ENCODE measurements at regions not wholly inside any gene's neighbourhood (a gene's known extent, or its start where the extent isn't known, plus 50 kb on each side); places are given as distances from the start of the nearest gene placed in this dataset.

DNA sequence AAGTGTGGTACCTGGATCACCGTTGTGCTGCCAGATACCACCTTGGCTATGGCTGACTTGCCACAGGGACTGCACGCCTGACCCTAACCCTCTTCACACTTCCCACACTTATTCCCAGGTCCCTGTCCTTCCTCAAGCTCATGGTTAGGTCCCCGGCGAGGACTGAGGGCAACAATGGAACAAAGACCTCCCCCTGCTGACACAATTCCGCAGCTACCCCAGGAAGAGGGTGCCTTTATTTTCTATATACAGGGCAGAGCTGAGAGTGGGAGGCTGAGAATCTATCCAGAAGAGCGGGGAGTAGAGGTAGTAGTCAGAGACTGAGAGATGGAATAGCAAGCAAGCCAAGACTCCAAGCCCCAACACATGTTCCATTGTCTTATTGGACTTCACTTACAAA is 118.1 kb upstream of the SEM1 start:
- TF ChIP-seq EP300 (IDR thresholded peaks at IDR 0.05) (no peak), POLR2A (IDR thresholded peaks at IDR 0.05; ENCODE audit: low read depth) (no peak), POLR2AphosphoS5 (IDR thresholded peaks at IDR 0.05) (no peak)
- TF ChIP-seq, protein P1, sequence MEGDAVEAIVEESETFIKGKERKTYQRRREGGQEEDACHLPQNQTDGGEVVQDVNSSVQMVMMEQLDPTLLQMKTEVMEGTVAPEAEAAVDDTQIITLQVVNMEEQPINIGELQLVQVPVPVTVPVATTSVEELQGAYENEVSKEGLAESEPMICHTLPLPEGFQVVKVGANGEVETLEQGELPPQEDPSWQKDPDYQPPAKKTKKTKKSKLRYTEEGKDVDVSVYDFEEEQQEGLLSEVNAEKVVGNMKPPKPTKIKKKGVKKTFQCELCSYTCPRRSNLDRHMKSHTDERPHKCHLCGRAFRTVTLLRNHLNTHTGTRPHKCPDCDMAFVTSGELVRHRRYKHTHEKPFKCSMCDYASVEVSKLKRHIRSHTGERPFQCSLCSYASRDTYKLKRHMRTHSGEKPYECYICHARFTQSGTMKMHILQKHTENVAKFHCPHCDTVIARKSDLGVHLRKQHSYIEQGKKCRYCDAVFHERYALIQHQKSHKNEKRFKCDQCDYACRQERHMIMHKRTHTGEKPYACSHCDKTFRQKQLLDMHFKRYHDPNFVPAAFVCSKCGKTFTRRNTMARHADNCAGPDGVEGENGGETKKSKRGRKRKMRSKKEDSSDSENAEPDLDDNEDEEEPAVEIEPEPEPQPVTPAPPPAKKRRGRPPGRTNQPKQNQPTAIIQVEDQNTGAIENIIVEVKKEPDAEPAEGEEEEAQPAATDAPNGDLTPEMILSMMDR (IDR thresholded peaks at IDR 0.05): no peak

Data from esophagus muscularis mucosa (tissue), 4 donors.